Activated naive CD8-positive, alpha-beta T cell treated with anti-CD3 and anti-CD28 coated beads for 36 hours (primary cell): ENCODE measurements at regions not wholly inside any gene's neighbourhood (a gene's known extent, or its start where the extent isn't known, plus 50 kb on each side); places are given as distances from the start of the nearest gene placed in this dataset.
"Not testable (repeated sequence)": the region's sequence is repeated elsewhere in the genome, so short reads cannot be mapped to it uniquely, and the experiment has no call there.

Source experiments
- DNase-seq: peaks from one replicate; pipeline ENCODE4 v3.0.0; 2021
- H3K27ac Mint-ChIP-seq: one replicate; pipeline ENCODE4 v1.8.0; 2022; ENCODE audit warnings: mild to moderate bottlenecking, moderate library complexity, mixed read lengths
- H3K27me3 Mint-ChIP-seq: one replicate; pipeline ENCODE4 v1.8.0; 2022; ENCODE audit warnings: mild to moderate bottlenecking, mixed read lengths
- H3K36me3 Mint-ChIP-seq: one replicate; pipeline ENCODE4 v1.8.0; 2021; ENCODE audit warnings: mild to moderate bottlenecking, mixed read lengths
- H3K4me1 Mint-ChIP-seq: one replicate; pipeline ENCODE4 v1.8.0; 2021; ENCODE audit warnings: mixed read lengths
- H3K4me3 Mint-ChIP-seq: one replicate; pipeline ENCODE4 v1.8.0; 2022; ENCODE audit warnings: mild to moderate bottlenecking, moderate library complexity, mixed read lengths
- H3K9me3 Mint-ChIP-seq: one replicate; pipeline ENCODE4 v1.8.0; 2022; ENCODE audit warnings: mixed read lengths

GRCh38 chr5:107028938-107029337 lies 641.8 kb downstream of the EFNA5 start:
- H3K4me3 Mint-ChIP-seq: no peak overlapping the region
- H3K9me3 Mint-ChIP-seq: peaks cover 2% of the 10 kb centered on the region
- DNase-seq: no peak
- H3K27ac Mint-ChIP-seq: no peak overlapping the region
- H3K36me3 Mint-ChIP-seq: no peaks in the 10 kb centered on the region
- no peaks in the 10 kb centered on the region for H3K4me1 Mint-ChIP-seq
- H3K27me3 Mint-ChIP-seq: no peaks in the 10 kb centered on the region

DNA sequence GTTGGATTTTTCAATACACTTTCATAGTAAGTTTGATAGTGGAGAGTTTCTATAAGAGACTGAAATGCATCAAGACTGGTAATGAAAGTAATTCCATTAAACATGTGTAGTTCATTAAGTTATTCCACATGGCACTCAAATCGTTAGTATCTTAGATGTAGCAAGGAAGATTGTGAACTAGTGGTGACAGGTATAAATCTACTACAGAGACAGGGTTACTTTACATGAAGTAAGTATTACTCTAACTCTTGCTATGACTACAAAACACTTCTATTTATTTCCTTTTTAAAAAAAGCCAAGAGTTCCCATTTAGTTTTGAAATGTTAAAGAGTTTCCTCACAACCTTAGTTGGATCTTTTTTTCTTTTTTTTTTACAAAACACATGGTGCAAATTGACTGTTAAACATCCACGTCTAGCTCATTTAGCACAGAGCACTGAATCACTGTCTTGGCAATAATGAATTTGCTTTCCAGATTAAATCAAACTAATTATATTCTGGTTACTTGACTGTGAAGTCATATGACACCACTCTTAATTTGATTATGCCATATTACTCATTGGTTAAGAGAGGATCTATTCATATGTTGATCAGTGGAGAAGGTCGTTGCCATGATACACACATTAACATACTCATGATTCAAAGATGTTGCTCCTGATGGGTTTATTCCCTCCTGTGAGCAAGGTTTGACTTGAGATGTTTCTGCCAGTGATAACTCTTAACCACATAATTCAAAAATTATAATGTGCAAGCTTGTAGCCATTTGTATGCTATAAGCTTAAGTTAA lies 644.8 kb downstream of the EFNA5 start:
- H3K27me3 Mint-ChIP-seq: no peaks in the 10 kb centered on the region
- DNase-seq: no peak
- H3K4me3 Mint-ChIP-seq: no peak overlapping the region
- H3K4me1 Mint-ChIP-seq: no peaks in the 10 kb centered on the region
- H3K36me3 Mint-ChIP-seq: no peaks in the 10 kb centered on the region
- peaks cover 2% of the 10 kb centered on the region for H3K9me3 Mint-ChIP-seq
- no peak overlapping the region for H3K27ac Mint-ChIP-seq

GRCh38 chr5:107023732-107024131 lies 647.0 kb downstream of the EFNA5 start:
- no peaks in the 10 kb centered on the region for H3K4me1 Mint-ChIP-seq
- H3K9me3 Mint-ChIP-seq: peaks cover 2% of the 10 kb centered on the region
- no peak overlapping the region for H3K4me3 Mint-ChIP-seq
- H3K27me3 Mint-ChIP-seq: no peaks in the 10 kb centered on the region
- H3K27ac Mint-ChIP-seq: no peak overlapping the region
- no peak for DNase-seq
- no peaks in the 10 kb centered on the region for H3K36me3 Mint-ChIP-seq

- Mint-ChIP-seq H3K27ac (no peak overlapping the region), H3K4me1 (no peaks in the 10 kb centered on the region), H3K36me3 (no peaks in the 10 kb centered on the region), H3K9me3 (peaks cover 2% of the 10 kb centered on the region), H3K4me3 (no peak overlapping the region), H3K27me3 (no peaks in the 10 kb centered on the region)
- no peak for DNase-seq
Observed at GRCh38 chr5:107021575-107021974, 649.2 kb downstream of the EFNA5 start.

- Mint-ChIP-seq H3K27ac (no peak overlapping the region), H3K27me3 (no peaks in the 10 kb centered on the region), H3K9me3 (peaks cover 2% of the 10 kb centered on the region), H3K4me1 (no peaks in the 10 kb centered on the region), H3K36me3 (no peaks in the 10 kb centered on the region), H3K4me3 (no peak overlapping the region)
- no peak for DNase-seq
Observed at GRCh38 chr5:107020626-107021025, 650.1 kb downstream of the EFNA5 start.

DNA sequence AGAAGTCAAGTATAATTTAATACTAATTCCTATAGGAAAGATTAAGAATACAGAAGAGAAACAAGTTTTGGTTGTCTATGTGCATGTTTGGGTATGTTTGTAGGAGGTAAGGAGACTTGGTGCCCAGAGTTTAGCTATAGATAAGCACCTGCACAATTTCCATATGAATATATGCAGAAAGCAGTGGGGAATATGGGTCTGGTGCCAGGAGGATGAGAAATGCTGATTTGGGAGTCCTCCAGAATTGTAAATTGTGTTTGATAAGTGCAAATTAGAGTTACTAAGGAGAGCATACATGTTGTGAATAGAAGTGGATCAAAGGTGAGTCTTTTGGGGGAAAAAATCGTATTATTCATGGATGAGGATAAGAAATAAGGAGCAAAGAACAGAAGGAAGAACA lies 653.1 kb downstream of the EFNA5 start:
- H3K27me3 Mint-ChIP-seq: no peaks in the 10 kb centered on the region
- no peak for DNase-seq
- H3K9me3 Mint-ChIP-seq: peaks cover 1% of the 10 kb centered on the region
- H3K27ac Mint-ChIP-seq: no peak overlapping the region
- no peaks in the 10 kb centered on the region for H3K4me1 Mint-ChIP-seq
- H3K4me3 Mint-ChIP-seq: no peak overlapping the region
- no peaks in the 10 kb centered on the region for H3K36me3 Mint-ChIP-seq

DNA sequence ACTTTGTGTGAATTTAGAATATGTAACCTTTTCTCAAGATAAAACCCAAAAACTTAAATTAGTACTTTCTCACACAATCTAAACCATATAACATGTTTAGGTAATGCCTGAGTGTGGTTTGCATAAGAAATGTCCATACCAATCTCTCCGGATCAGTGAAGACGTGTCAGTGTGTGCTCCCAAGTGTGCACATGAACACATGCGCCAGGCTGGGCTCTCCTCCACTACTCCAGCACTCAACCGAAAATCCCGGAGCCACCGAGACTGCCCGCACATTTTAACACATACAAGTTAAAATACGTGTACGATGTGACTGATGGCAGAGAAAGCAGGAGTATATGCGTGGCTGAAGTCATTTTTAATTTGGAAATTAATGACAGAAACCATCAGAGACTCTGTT lies 658.4 kb downstream of the EFNA5 start:
- H3K9me3 Mint-ChIP-seq: peaks cover 1% of the 10 kb centered on the region

DNA sequence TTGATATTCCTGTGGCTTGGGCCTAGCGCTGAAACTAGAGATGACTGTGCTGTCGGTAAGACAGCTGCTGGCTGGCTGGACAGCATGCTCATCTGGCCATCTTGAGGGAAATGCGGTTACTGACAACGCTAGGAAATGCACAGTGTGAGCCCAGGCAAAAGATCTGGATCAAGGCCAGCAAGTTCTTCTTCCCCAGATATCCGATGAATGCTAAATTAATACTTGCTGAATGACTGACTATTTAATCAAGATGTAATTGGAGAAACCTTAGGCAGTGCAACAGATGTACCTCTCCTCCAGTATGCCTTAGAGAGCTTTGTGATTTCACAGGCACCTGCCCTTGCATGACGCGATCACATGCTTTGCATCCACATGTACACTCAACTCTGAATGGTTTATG lies 659.1 kb downstream of the EFNA5 start:
- DNase-seq: no peak
- no peaks in the 10 kb centered on the region for H3K27me3 Mint-ChIP-seq
- H3K36me3 Mint-ChIP-seq: no peaks in the 10 kb centered on the region
- H3K4me3 Mint-ChIP-seq: no peak overlapping the region
- no peak overlapping the region for H3K27ac Mint-ChIP-seq
- no peaks in the 10 kb centered on the region for H3K4me1 Mint-ChIP-seq
- peaks cover 1% of the 10 kb centered on the region for H3K9me3 Mint-ChIP-seq

More for the DNA sequence above, 658.4 kb downstream of the EFNA5 start:
- Mint-ChIP-seq H3K36me3 (no peaks in the 10 kb centered on the region), H3K4me3 (no peak overlapping the region), H3K27ac (no peak overlapping the region), H3K4me1 (no peaks in the 10 kb centered on the region), H3K27me3 (no peaks in the 10 kb centered on the region)
- no peak for DNase-seq

- Mint-ChIP-seq H3K9me3 (peaks cover 1% of the 10 kb centered on the region), H3K36me3 (no peaks in the 10 kb centered on the region), H3K27me3 (no peaks in the 10 kb centered on the region), H3K27ac (no peak overlapping the region), H3K4me3 (no peak overlapping the region), H3K4me1 (no peaks in the 10 kb centered on the region)
- DNase-seq: no peak
Observed at GRCh38 chr5:107010060-107010459, 660.7 kb downstream of the EFNA5 start.

GRCh38 chr5:107005653-107006052 lies 665.1 kb downstream of the EFNA5 start:
- H3K27ac Mint-ChIP-seq: no peak overlapping the region
- no peaks in the 10 kb centered on the region for H3K27me3 Mint-ChIP-seq
- no peaks in the 10 kb centered on the region for H3K4me1 Mint-ChIP-seq
- H3K9me3 Mint-ChIP-seq: no peaks in the 10 kb centered on the region
- H3K36me3 Mint-ChIP-seq: no peaks in the 10 kb centered on the region
- no peak overlapping the region for H3K4me3 Mint-ChIP-seq
- no peak for DNase-seq

DNA sequence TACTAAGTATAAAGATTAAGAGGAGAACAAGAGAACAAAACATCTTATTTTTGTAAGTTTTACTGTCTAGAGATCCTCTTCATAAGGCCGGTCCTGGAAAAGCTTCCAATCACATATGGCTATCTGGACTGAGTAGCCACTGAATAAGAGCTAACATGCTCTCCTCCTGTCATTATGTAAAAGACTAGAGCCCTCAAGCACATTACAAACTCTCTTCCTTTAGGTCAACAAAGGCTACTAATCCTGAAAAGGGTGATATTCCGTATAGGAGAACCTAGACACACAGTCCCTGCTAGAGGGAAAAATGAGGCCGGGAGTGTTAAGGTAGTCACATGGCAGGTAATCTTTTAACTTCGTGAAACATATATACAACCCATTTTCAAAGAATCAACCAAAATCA lies 665.6 kb downstream of the EFNA5 start:
- no peak for DNase-seq
- H3K27me3 Mint-ChIP-seq: no peaks in the 10 kb centered on the region
- H3K4me3 Mint-ChIP-seq: no peak overlapping the region
- H3K9me3 Mint-ChIP-seq: no peaks in the 10 kb centered on the region
- no peak overlapping the region for H3K27ac Mint-ChIP-seq
- H3K4me1 Mint-ChIP-seq: no peaks in the 10 kb centered on the region
- no peaks in the 10 kb centered on the region for H3K36me3 Mint-ChIP-seq

- Mint-ChIP-seq H3K27ac (no peak overlapping the region), H3K4me3 (no peak overlapping the region), H3K36me3 (no peaks in the 10 kb centered on the region), H3K27me3 (no peaks in the 10 kb centered on the region), H3K4me1 (no peaks in the 10 kb centered on the region), H3K9me3 (peaks cover 5% of the 10 kb centered on the region)
- no peak for DNase-seq
Observed at GRCh38 chr5:107002115-107002514, 668.6 kb downstream of the EFNA5 start.

DNA sequence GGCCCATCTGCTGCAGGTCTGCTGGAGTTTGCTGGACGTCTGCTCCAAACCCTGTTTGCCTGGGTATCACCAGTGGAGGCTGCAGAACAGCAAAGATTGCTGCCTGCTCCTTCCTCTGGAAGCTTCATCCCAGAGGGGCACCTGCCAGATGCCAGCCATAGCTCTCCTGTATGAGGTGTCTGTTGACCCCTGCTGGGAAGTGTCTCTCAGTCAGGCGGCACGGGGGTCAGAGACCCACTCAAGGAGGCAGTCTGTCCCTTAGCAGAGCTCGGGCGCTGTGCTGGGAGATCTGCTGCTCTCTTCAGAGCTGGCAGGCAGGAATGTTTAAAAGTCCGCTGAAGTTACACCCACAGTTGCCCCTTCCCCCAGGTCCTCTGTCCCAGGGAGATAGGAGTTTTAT lies 671.2 kb downstream of the EFNA5 start:
- not testable (repeated sequence) for H3K36me3 Mint-ChIP-seq, H3K4me3 Mint-ChIP-seq, H3K27ac Mint-ChIP-seq, H3K4me1 Mint-ChIP-seq, DNase-seq, H3K9me3 Mint-ChIP-seq, H3K27me3 Mint-ChIP-seq

GRCh38 chr5:106986006-106986405 lies 684.7 kb downstream of the EFNA5 start:
- H3K4me1 Mint-ChIP-seq: no peaks in the 10 kb centered on the region
- no peak overlapping the region for H3K27ac Mint-ChIP-seq
- no peaks in the 10 kb centered on the region for H3K36me3 Mint-ChIP-seq
- no peak for DNase-seq
- no peaks in the 10 kb centered on the region for H3K9me3 Mint-ChIP-seq
- no peaks in the 10 kb centered on the region for H3K27me3 Mint-ChIP-seq
- no peak overlapping the region for H3K4me3 Mint-ChIP-seq

DNA sequence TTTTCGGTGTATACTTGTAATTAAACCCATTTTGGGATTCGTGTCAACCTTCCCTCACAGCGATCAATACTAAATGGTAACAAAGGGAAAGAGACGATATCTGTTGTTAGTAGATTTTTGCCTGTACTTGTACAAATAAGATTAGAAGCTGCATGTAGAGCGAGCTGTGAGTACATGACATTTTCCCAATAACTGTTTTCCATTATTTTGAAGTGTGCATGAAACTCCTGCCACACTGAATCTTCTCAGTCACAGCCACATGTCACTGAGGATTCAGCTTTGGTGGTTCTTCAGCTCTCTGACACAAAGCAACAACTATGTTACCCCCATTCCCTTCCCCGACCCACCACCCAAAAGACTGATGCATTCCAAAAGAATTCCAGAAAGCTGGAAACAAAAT lies 685.6 kb downstream of the EFNA5 start:
- Mint-ChIP-seq H3K4me1 (no peaks in the 10 kb centered on the region), H3K9me3 (no peaks in the 10 kb centered on the region), H3K27me3 (no peaks in the 10 kb centered on the region), H3K27ac (no peak overlapping the region), H3K4me3 (no peak overlapping the region), H3K36me3 (no peaks in the 10 kb centered on the region)
- DNase-seq: no peak

DNA sequence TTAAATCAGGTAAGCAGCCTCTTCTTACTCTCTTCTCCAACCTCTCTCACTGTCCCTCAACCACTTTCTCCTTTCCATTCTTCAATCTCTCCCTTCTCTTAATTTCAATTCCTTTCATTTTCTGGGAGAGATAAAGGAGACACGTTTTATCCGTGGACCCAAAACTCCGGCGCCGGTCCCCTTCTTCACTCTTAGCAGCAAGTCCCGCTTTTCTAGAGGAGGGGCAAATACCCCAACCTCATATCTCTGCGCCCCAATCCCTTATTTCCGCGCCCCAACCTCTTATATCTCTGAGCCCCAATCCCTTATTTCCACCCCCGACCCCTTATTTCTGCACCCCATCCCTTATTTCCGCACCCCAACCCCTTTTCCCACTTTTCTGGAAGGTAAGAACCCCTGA lies 691.6 kb downstream of the EFNA5 start:
- not testable (repeated sequence) for H3K27me3 Mint-ChIP-seq, H3K27ac Mint-ChIP-seq, H3K9me3 Mint-ChIP-seq, H3K36me3 Mint-ChIP-seq, H3K4me3 Mint-ChIP-seq, DNase-seq, H3K4me1 Mint-ChIP-seq
